ENCODE measurements at regions not wholly inside any gene's neighbourhood (a gene's known extent, or its start where the extent isn't known, plus 50 kb on each side); places are given as distances from the start of the nearest gene placed in this dataset.

GRCh38 chr6:43985329-43985728 is 141.9 kb downstream of the MRPL14 start:
- TF ChIP-seq POLR2AphosphoS5 (IDR thresholded peaks at IDR 0.05; ENCODE audit: low read depth, low read length) (no peak), SIN3A (IDR thresholded peaks at IDR 0.05; ENCODE audit: borderline replicate concordance, insufficient read depth, low read length) (no peak), TAF1 (IDR thresholded peaks at IDR 0.05; ENCODE audit: borderline replicate concordance, insufficient read depth, low read length) (no peak), REST (IDR thresholded peaks at IDR 0.05; ENCODE audit: insufficient read depth in 1 of 2, low read depth in 2 of 2, low read length in 2 of 2) (no peak), FOXP2 (optimal IDR thresholded peaks at IDR 0.05; ENCODE audit: borderline replicate concordance, extremely low read depth, extremely low read length, insufficient read depth) (no peak)

Data from PFSK-1 (cell line).